ENCODE measurements at regions not wholly inside any gene's neighbourhood (a gene's known extent, or its start where the extent isn't known, plus 50 kb on each side); places are given as distances from the start of the nearest gene placed in this dataset.
"Not testable (repeated sequence)": the region's sequence is repeated elsewhere in the genome, so short reads cannot be mapped to it uniquely, and the experiment has no call there.

GRCh38 chr1:113185463-113186104 lies 112.6 kb downstream of the LRIG2 start:
- no peak for ATAC-seq
- DNase-seq (ENCODE audit: low spot score), result no peak

- DNase-seq (ENCODE audit: low spot score) (no peak), ATAC-seq (no peak)
Observed at GRCh38 chr1:113190078-113190477, 117.1 kb downstream of the LRIG2 start.

- no peak for DNase-seq (ENCODE audit: low spot score)
- ATAC-seq, result no peak
Observed at GRCh38 chr1:113190930-113191329, 117.9 kb downstream of the LRIG2 start.

GRCh38 chr1:113191579-113192076 lies 118.6 kb downstream of the LRIG2 start:
- DNase-seq (ENCODE audit: low spot score) (no peak), ATAC-seq (no peak)

- DNase-seq (ENCODE audit: low spot score), result no peak
- no peak for ATAC-seq
Observed at GRCh38 chr1:113192242-113192641, 119.2 kb downstream of the LRIG2 start.

- DNase-seq (ENCODE audit: low spot score), result no peak
- no peak for ATAC-seq
Observed at GRCh38 chr1:113192980-113193379, 120.0 kb downstream of the LRIG2 start.

- ATAC-seq (no peak), DNase-seq (ENCODE audit: low spot score) (no peak)
Observed at GRCh38 chr1:113194846-113195830, 122.1 kb downstream of the LRIG2 start.

GRCh38 chr1:113197719-113198330 lies 124.8 kb downstream of the LRIG2 start:
- ATAC-seq (no peak), DNase-seq (ENCODE audit: low spot score) (no peak)

GRCh38 chr1:113198806-113199205 lies 125.8 kb downstream of the LRIG2 start:
- no peak for ATAC-seq
- DNase-seq (ENCODE audit: low spot score), result no peak

GRCh38 chr1:113199760-113200455 lies 126.9 kb downstream of the LRIG2 start:
- no peak for ATAC-seq
- DNase-seq (ENCODE audit: low spot score), result no peak

- DNase-seq (ENCODE audit: low spot score), result no peak
Observed at GRCh38 chr1:113201560-113201959, 128.6 kb downstream of the LRIG2 start.

GRCh38 chr1:113205980-113206766 lies 133.2 kb downstream of the LRIG2 start:
- no peak for ATAC-seq
- DNase-seq (ENCODE audit: low spot score), result no peak

More at GRCh38 chr1:113201560-113201959, 128.6 kb downstream of the LRIG2 start:
- no peak for ATAC-seq

- DNase-seq (ENCODE audit: low spot score) (no peak), ATAC-seq (no peak)
Observed at GRCh38 chr1:113207019-113207418, 134.0 kb downstream of the LRIG2 start.

GRCh38 chr1:113207457-113207856 lies 134.5 kb downstream of the LRIG2 start:
- ATAC-seq, result no peak

GRCh38 chr1:113208425-113208824 lies 135.4 kb downstream of the LRIG2 start:
- not testable (repeated sequence) for ATAC-seq; DNase-seq (ENCODE audit: low spot score)

More at GRCh38 chr1:113207457-113207856, 134.5 kb downstream of the LRIG2 start:
- no peak for DNase-seq (ENCODE audit: low spot score)

GRCh38 chr1:113210248-113210647 lies 137.2 kb downstream of the LRIG2 start:
- ATAC-seq (no peak), DNase-seq (ENCODE audit: low spot score) (no peak)

GRCh38 chr1:113211467-113211866 lies 138.5 kb downstream of the LRIG2 start:
- DNase-seq (ENCODE audit: low spot score) (no peak), ATAC-seq (no peak)

GRCh38 chr1:113215015-113215414 lies 142.0 kb downstream of the LRIG2 start:
- ATAC-seq, result no peak
- no peak for DNase-seq (ENCODE audit: low spot score)

- DNase-seq (ENCODE audit: low spot score), result no peak
- no peak for ATAC-seq
Observed at GRCh38 chr1:113216664-113217063, 143.7 kb downstream of the LRIG2 start.
